Hematopoietic multipotent progenitor cell treated with erythropoietin and hydrocortisone succinate and interleukin-3 and kit ligand, for 8 days (in vitro differentiated cells): ENCODE measurements at regions not wholly inside any gene's neighbourhood (a gene's known extent, or its start where the extent isn't known, plus 50 kb on each side); places are given as distances from the start of the nearest gene placed in this dataset.

Experiments
- DNase-seq: peaks from one replicate; pipeline ENCODE4 v3.0.0-alpha.2; 2015

DNA sequence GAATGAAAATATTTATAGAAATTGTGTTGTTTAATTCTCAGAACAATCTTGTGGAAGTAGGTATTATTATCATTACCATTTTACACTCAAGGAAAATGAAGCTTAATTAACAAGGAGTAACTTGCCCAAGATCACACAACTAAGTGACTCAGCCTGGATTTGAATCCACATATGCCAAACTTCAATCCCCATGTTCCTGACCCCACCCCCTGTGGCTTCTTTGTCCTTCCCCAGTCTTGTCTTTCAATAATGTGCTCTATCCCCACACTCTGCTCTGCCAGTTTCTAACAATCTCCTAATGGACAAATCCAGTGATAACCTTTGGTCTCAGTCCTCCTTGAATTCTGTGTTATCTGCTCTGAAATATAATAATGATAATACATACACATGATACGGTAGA lies 355.2 kb downstream of the BMP4 start:
- DNase-seq, result no peak

DNA sequence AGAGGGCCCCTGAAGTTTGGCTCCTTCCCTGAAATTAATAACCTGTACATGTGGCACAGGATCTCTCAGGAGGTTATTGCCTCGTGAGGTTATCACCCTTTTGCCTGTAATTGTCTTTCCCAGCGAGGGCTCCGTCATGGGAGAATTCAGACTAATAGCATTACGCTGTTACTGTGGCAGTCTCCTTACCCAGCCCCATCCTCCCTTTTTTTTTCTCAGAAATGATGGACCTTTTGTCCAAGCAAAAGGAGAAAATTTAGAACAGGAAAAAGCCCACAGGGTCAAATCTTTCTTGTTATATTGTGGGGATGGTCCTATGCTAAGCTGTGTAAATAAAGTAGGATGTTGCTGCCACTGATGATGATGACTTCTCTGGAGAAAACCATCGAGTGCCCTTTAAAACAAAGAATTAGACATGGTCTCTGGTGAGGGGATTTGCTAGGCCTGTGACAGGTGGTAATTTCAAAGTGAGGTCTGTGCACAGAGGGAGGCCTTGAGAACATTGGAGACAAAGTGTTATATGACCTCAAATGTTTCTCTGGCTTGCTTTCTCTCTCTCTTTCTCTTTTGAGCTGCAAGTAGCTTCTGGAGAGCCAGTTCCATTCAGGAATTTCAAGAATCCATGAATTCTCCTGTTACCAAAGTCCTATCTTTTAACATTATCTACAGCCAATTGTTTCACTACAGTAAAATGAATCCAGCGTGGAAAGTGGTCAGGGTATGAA lies 357.2 kb downstream of the BMP4 start:
- DNase-seq, result no peak

GRCh38 chr14:53596853-53597525 lies 359.6 kb downstream of the BMP4 start:
- no peak for DNase-seq

- no peak for DNase-seq
Measured at GRCh38 chr14:53591816-53592215, 364.8 kb downstream of the BMP4 start.

DNA sequence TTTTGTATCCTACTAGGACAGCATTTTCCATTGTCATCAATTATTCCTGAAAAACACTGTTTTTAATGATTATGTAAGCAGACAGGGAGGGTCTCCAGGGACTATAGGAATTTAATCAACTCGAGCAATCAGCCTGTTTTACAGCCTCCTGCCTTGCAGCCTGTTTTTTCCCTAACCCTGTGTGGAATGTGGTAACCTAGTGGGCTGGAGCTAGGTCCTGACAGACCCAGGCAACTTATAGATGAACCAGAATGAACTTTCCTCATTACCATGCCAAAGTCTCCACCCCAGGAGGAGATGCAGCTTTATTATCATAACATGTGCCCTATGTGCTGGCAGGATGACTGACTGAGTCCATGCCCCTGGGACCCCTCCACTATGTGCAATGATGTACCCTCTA lies 375.1 kb downstream of the BMP4 start:
- no peak for DNase-seq

DNA sequence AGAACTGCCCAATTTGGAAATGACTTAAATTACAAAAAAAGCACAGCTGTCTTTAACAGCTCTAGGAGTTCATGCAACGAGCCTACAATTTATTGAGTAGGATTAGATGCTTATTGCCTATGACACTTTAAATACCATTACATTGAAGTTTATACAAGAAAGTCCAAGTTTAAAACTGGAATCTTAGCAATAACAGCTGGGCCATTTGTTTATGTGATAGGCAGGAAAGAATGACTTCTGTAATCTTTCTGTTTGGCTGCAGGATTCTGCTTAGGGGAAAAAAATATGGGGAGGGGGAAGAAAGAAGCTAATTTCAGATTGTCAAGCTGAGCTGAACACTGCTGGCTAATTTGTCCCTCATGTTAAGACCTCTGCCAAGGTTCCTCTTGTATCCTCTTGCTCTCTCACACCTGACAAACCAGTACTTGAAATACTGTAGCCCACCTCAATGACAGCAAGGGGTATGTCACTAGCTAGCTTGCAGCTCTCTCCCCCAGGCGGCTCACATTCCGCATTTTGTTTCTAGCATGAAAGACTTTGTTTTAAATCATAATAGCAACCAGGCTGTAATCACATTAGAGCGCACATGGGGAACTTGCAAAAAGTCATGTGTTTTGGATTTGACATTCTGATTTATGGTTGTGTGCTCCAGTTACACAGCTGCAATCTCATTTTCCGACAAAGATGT lies 384.8 kb downstream of the BMP4 start:
- DNase-seq, result no peak

GRCh38 chr14:53570411-53571387 lies 385.9 kb downstream of the BMP4 start:
- DNase-seq, result no peak

GRCh38 chr14:53569446-53569845 lies 387.2 kb downstream of the BMP4 start:
- DNase-seq, result no peak

DNA sequence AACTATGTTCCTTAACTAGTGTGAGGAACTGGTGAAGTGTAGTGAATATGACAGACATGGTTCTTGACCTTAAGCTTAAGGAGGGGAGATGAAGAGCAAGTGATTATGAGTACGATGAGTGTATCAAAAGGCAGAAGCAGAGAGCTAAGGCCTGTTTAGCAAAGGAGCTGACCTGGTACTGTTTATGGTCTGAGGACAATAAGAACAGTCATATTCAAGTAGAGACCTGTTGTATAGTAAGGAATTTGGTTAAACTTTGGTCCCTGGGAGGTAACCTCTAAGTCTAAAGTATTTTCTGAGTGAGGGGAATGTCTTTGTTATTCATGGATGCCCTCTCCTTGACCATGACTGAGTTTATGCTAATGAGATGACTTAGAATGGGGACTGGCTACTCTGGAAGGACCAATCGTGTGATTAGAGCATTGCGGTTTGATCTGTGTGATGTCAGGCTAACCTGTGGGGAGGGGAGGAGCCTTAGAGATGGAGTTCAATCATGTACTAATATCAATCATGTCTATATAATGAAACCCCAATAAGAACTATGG lies 389.3 kb downstream of the BMP4 start:
- DNase-seq, result no peak

DNA sequence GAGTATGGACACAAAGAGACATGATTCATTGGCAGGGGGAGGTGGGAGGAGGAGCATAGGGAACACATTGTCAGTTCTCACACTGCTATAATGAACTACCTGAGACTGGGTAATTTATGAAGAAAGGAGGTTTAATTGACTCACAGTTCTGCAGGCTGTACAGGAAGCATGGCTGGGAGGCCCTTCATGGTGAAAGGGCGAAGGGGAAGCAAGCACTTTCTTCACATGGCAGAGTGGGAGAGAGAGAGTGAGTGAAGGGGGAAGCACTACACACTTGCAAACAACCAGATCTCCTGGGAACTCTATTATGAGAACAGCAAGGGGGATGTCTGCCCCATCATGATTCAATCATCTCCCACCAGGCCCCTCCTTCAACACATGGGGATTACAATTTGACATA lies 391.8 kb downstream of the BMP4 start:
- DNase-seq, result no peak

DNA sequence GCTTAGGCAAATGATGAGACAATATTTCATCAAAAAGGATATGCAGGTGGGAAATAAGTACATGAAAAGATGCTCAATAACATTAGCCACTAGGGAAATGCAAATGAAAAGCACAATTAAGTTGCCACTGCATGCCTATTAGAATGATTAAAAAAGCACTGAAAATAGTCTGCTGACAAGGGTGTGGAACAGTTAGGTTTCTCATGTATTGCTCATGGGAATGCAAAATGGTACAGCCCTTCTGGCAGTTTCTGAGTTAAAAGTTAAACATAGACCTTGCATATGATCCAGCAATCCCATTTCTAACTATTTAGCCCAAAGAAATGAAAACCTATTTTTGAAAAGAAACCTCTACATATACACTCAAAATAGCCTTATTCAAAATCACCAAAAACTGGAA lies 393.0 kb downstream of the BMP4 start:
- DNase-seq, result no peak

DNA sequence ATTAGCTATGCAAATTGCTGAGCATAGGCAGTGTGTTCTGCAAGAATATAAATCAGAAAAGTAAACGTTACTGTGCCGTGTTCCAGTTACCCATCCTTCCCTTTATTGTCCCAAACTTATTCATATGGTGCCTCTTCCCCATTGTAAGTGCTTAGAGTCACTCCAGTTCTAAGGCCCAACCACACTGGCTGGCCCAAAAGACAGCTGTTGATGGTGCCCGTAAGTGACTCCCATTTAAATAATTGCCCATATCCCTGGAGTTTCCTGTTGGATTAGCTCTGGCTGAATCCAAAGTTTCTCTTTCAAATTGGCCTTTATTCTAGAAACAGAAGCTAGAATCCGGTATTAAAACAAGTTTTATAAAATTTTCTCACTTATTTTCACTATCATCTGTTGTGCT lies 400.1 kb upstream of the DDHD1 start:
- DNase-seq, result no peak

- DNase-seq, result no peak
Measured at GRCh38 chr14:53551862-53552261, 398.7 kb upstream of the DDHD1 start.

GRCh38 chr14:53550776-53551175 lies 397.7 kb upstream of the DDHD1 start:
- DNase-seq, result no peak

DNA sequence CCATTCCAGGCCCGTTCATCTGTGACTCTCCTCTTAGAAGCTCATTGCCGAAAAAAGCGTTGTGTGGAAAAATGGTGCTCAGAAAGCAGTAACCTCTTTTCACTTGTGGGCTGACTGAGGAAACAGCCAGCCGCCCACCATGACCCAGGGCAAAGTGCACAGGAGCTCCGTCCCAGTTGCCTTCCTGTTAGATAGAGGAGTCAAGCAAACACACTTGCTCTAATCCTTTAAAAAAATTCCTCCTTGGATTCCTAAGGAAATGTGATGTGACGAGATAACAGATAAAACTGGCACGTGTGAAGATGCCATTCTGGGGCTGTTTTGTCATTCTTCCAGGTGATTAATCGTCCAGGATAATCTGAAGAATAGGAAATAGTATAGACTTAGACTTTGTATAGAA lies 396.8 kb upstream of the DDHD1 start:
- DNase-seq, result no peak

GRCh38 chr14:53547593-53547992 lies 394.5 kb upstream of the DDHD1 start:
- DNase-seq, result no peak

DNA sequence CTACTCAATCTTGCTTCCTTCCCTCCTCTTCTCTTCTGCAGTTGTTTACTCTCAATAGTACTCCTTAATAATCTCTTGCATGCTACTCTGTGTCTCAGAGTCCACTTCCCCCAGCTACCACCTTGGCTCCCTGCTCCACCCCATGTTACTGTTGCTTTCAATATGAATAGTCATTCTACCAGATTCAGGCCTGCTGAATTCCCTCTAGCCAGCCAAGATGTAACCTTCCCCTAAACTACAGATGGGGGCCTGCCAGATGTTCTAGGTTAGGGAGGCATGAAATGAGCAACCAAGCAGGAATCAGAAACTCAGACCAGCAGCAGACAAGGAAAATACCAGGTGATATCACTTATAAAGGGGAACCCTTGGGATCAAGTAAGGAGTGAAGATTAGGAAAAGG lies 392.1 kb upstream of the DDHD1 start:
- no peak for DNase-seq

GRCh38 chr14:53542732-53543131 lies 389.6 kb upstream of the DDHD1 start:
- no peak for DNase-seq

GRCh38 chr14:53541411-53541810 lies 388.3 kb upstream of the DDHD1 start:
- DNase-seq, result no peak

DNA sequence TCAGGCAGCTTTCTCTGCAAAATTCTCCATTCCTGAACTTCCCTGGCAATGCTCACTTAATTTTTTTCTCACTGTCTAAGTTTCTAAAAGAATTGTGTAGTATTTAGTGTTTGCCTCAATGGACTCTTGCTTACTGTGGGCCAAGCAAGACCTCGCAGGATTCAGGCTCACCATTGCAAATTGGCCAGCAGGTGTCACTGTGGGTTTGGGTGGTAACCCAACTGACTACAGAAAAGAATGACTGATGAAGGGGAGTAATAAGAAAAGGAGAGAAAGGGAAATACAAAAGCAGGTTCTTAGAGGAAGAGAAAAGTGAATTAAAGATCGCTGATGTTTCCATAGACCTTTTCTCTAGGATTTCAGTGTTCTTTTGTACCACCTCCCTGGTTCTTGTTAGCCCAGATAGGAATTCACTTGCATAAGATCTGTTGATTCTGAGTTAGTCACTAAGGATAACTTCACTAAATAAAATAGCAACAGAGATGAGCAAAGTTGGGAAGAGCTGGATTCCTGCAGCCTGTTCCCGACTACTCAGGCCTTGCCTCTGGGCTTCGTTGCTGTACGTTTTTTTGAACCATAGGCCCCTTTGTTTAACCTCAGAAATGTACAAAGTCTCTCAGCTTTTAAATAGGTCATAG lies 386.5 kb upstream of the DDHD1 start:
- DNase-seq, result peak; percentile 68

GRCh38 chr14:53538316-53538881 lies 385.3 kb upstream of the DDHD1 start:
- DNase-seq, result no peak
